Bronchial epithelial cell (primary cell): ENCODE measurements at regions not wholly inside any gene's neighbourhood (a gene's known extent, or its start where the extent isn't known, plus 50 kb on each side); places are given as distances from the start of the nearest gene placed in this dataset.
"Not testable (repeated sequence)": the region's sequence is repeated elsewhere in the genome, so short reads cannot be mapped to it uniquely, and the experiment has no call there.

Source experiments
- DNase-seq: peaks from one replicate; pipeline ENCODE4 v3.0.0-alpha.2; 2010; ENCODE audit warnings: low read depth
- FAIRE-seq: peaks from 2 replicates; lab custom pipeline; 2011; peaks lifted over from hg19 to GRCh38; lab: Jason Lieb, UNC
- H3K27me3 ChIP-seq: 2 replicates; pipeline ENCODE4 v1.5.1; 2011; ENCODE audit warnings: low read length; ENCODE audit not compliant: control insufficient read depth, insufficient read depth
- H3K36me3 ChIP-seq: 2 replicates; pipeline ENCODE4 v1.5.1; 2011; ENCODE audit warnings: low read length; ENCODE audit not compliant: control insufficient read depth, insufficient read depth
- H3K4me3 ChIP-seq: 2 replicates; pipeline ENCODE4 v1.5.1; 2011; ENCODE audit warnings: mild to moderate bottlenecking, low read depth, low read length, control low read depth
- CTCF ChIP-seq: IDR thresholded peaks from 2 replicates; pipeline ENCODE4 v1.5.1; 2011; ENCODE audit warnings: mild to moderate bottlenecking, moderate library complexity, low read length, control low read depth, inconsistent platforms; ENCODE audit not compliant: insufficient read depth, severe bottlenecking

- TF ChIP-seq CTCF: no peak
- DNase-seq (no peak), FAIRE-seq (no peak)
- Histone ChIP-seq H3K27me3 (no peaks in the 10 kb centered on the region), H3K4me3 (no peak overlapping the region), H3K36me3 (no peaks in the 10 kb centered on the region)
Observed at GRCh38 chr13:44646044-44646443, 69.9 kb upstream of the TSC22D1 start.

GRCh38 chr13:44643256-44643655 is 67.1 kb upstream of the TSC22D1 start:
- Histone ChIP-seq H3K27me3 (no peaks in the 10 kb centered on the region), H3K36me3 (no peaks in the 10 kb centered on the region), H3K4me3 (no peak overlapping the region)
- no peak for TF ChIP-seq CTCF
- DNase-seq (no peak), FAIRE-seq (no peak)

GRCh38 chr13:44637581-44637980 is 61.5 kb upstream of the TSC22D1 start:
- no peak overlapping the region for H3K4me3 ChIP-seq
- FAIRE-seq (no peak), DNase-seq (no peak)
- no peak for TF ChIP-seq CTCF
- H3K27me3 ChIP-seq: no peaks in the 10 kb centered on the region
- no peaks in the 10 kb centered on the region for H3K36me3 ChIP-seq

GRCh38 chr13:44629465-44630183 is 53.5 kb upstream of the TSC22D1 start:
- FAIRE-seq: no peak
- DNase-seq: no peak
- H3K4me3 ChIP-seq: no peak overlapping the region
- no peaks in the 10 kb centered on the region for H3K27me3 ChIP-seq
- no peak for TF ChIP-seq CTCF
- no peaks in the 10 kb centered on the region for H3K36me3 ChIP-seq

- not testable (repeated sequence) for H3K36me3 ChIP-seq, DNase-seq, H3K27me3 ChIP-seq, FAIRE-seq, H3K4me3 ChIP-seq
Observed at GRCh38 chr13:44628826-44629225, 52.7 kb upstream of the TSC22D1 start.

GRCh38 chr13:44627441-44627840 is 51.3 kb upstream of the TSC22D1 start:
- DNase-seq (no peak), FAIRE-seq (no peak)
- H3K4me3 ChIP-seq: no peak overlapping the region
- H3K36me3 ChIP-seq: no peaks in the 10 kb centered on the region
- no peak for TF ChIP-seq CTCF
- no peaks in the 10 kb centered on the region for H3K27me3 ChIP-seq
